ENCODE measurements at regions not wholly inside any gene's neighbourhood (a gene's known extent, or its start where the extent isn't known, plus 50 kb on each side); places are given as distances from the start of the nearest gene placed in this dataset.
"Not testable (repeated sequence)": the region's sequence is repeated elsewhere in the genome, so short reads cannot be mapped to it uniquely, and the experiment has no call there.

- DNase-seq, result no peak
Observed at GRCh38 chr3:102038477-102039142, 189.3 kb downstream of the NFKBIZ start.

- DNase-seq, result not testable (repeated sequence)
Observed at GRCh38 chr3:102040144-102040543, 190.8 kb downstream of the NFKBIZ start.

- DNase-seq, result no peak
Observed at GRCh38 chr3:102053375-102053989, 204.2 kb downstream of the NFKBIZ start.

DNA sequence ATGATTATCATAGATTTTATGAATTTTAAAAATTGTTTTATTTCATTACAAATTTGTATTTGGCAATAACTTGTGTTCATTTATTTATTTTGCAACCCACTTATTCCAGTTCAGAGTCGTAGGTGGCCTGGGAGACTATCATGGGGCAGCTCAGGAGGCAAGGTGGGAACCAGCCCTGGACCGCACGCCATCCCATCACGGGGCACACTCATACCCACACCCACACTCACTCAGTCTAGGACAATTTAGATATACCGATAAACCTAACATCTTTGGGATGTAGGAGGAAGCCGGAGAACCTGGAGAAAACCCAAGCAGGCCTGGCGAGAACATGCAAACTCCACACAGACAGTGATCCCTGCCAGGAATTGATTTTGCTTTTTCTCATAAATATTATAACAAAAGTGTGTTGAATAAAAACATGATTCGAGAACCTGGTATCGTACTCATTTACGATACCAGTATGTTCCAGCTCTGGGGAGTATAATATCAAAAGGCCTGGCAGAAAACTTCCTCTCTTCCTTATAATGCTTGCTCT is 205.3 kb downstream of the NFKBIZ start:
- no peak for DNase-seq

DNA sequence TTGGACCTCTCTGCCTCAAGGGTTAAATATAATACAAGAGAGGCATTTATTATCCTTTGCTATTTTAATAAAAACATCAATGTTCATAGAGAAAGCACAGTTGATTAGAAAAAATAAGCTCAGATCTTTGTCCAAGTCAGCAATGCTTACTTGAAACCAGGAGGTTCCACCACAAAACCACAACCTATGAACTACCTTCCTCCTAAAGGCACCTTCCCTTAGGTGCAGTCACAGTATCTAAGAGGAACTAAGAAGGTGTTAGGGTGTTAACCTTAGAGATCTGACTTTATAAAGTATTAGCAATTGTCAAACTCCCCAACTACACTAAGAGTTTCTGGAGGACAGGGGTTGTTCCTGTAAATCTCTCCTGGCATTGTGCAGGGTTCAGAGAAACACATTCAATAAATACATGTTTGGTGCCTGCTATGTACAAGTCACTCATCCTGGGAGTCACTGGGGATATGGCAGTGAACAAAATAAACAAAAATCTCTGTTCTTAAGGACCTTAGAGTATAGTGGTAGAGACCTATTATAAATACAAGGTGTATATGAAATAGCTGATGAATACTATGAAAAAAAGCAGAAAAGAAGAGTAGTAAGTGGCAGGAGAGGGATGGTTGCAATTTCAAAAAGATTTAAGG is 208.6 kb downstream of the NFKBIZ start:
- no peak for DNase-seq

GRCh38 chr3:102059145-102059943 is 210.0 kb downstream of the NFKBIZ start:
- DNase-seq, result no peak

GRCh38 chr3:102060814-102061213 is 211.5 kb downstream of the NFKBIZ start:
- no peak for DNase-seq

DNA sequence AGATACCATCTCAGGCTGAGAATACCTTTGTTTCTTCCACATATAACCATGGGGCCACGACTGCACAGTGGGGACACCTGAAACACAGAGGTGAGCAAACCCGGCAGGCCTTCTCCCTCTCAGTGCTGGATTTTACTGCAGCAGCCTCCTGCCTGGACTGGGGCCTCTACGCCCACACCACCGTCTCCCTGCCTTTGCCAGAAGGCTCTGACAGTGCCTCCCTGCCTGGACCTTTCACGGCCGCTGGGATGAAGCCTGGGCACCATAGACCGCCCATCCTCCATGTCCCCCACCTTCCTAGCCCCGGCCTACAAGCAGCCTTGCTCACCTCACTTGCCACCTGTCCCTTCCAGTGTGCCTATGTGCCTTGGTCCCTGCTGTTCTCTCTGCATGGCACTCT is 214.3 kb downstream of the NFKBIZ start:
- no peak for DNase-seq

DNA sequence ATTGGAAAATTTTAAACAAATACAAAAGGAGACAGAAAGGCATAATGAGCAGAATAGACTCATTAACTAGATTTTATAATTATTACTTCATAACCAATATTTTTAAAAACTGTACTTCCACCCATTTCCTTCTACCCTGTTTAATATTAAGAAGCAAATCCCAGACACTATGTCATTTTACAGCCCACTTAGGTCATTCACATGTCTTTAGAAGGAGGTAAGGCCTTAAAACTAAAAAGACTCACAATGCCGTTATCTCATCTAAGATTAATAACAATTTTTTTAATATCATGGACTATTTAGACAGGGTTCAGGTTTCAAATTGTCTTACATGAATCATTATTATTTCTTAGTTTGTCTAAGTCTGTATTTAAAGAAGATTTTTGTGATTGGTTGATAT is 217.2 kb downstream of the NFKBIZ start:
- DNase-seq, result no peak

GRCh38 chr3:102068327-102068726 is 219.0 kb downstream of the NFKBIZ start:
- DNase-seq, result no peak

- no peak for DNase-seq
Observed at GRCh38 chr3:102068736-102069135, 219.4 kb downstream of the NFKBIZ start.

GRCh38 chr3:102069211-102069662 is 219.9 kb downstream of the NFKBIZ start:
- DNase-seq, result no peak

DNA sequence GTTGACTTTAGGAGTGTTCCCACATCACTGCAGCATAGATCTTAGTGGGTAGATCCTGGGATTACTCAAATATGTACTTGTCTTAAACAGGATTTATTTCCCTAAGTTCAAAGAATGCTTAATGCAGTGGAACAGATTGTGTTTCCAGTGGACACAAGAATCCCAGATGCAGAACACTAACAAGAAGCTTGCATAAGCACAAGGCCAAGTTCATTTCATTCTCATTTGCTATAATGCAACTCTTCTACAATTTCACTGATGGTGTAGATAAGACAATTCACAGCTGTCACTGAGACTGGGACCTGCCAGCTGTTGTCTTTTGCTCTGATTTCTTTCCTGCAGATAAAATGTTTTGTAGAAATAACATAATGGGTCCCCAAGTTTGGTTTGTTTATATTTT is 225.6 kb downstream of the NFKBIZ start:
- no peak for DNase-seq

DNA sequence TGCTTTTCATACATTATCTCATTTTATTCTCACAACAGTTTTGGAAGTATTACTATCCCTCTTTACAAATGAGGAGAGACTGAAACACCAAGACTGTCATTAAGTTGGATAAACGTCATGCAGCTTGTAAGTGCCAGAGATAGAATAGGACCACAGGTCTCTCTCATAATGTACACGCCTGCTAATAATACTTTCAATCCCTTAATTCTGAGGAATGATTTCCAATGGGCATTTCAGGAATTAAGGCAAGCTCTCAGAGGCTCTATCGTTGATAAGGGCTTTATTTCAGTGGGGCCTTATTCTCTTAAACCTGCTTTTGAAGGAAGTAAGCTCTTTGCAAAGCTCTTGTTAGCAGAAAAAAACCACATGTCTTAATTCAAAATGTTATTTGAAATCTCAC is 229.1 kb downstream of the NFKBIZ start:
- no peak for DNase-seq

GRCh38 chr3:102078854-102079808 is 229.8 kb downstream of the NFKBIZ start:
- no peak for DNase-seq

- DNase-seq, result no peak
Observed at GRCh38 chr3:102079809-102080197, 230.5 kb downstream of the NFKBIZ start.

DNA sequence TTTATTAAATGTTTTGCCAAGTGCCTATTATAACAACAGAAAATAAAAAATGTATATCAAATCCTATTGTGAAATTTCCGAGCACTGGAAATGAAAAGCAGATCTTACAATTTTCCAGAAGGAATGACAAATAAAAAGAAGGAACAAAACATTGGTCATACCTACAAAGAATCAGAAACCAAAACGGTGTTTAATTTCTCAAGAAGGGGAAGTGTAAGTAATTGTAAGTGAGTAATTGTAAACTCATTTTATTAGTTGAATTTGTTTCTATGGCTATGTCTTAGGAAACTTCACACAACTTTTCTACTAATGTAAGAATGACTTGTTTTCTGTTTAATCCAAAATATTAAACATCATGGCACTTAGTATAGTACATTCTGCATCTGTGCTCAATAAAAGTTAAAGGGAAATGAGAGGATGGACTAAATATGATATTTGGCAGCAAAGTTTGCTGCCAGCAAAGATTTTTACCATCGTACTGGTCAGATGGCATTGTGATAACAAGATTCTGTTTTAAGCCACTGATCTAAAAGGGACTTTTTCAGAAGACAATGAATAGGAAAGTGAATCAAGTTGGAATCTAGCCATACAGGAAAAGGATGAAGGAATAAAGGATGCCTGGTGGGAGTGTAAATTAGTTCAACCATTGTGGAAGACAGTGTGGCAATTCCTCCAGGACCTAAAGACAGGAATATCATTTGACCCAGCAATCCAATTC is 232.4 kb downstream of the NFKBIZ start:
- DNase-seq, result no peak

GRCh38 chr3:102083473-102083872 is 234.2 kb downstream of the NFKBIZ start:
- DNase-seq, result no peak

DNA sequence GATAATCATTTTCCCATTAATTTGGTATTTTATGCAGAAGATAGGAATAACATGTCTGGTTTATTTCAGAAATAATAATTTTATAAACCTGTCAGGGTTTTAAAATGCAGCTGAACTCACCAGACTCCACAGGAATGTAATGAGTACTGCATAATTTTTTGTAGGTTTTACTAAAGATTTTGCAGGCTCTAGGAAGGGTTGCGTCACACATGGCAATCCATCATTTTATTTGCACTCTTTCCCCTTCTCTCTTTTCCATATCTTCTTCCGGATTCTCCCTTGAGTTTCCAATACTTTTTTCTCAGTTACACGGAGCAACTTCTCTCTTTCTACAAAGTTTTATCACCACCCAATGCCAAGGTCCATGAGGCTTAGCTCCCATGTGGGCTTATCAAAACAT is 234.7 kb downstream of the NFKBIZ start:
- no peak for DNase-seq

DNA sequence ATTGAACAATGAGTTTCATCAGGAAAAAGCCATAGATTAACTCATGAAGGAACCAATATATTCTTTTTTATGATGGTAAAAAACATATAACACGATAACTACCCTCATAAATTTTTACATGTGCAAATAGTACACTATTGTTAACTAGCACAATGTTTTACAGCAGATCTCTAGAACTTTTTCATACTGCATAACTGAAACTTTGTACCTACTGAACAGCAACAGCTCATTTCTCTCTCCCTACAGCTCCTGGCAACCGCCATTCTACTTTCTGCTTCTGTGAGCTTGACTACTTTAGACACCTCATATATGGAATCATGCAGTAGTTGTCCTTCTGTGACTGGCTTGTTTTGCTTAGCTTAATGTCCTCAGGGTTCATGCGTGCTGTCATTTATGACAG is 235.4 kb downstream of the NFKBIZ start:
- no peak for DNase-seq

GRCh38 chr3:102085431-102086176 is 236.3 kb downstream of the NFKBIZ start:
- DNase-seq, result no peak

Data from NCI-H510A treated with DMSO at 0.1 percent for 48 hours (cell line).